ENCODE measurements at regions not wholly inside any gene's neighbourhood (a gene's known extent, or its start where the extent isn't known, plus 50 kb on each side); places are given as distances from the start of the nearest gene placed in this dataset.

- Histone ChIP-seq H3K4me3 (no peak overlapping the region), H3K36me3 (no peaks in the 10 kb centered on the region), H3K9me3 (no peaks in the 10 kb centered on the region), H3K27ac (no peak overlapping the region), H3K4me1 (ENCODE audit: control insufficient read depth in 1 of 2, low read depth in 2 of 2) (no peaks in the 10 kb centered on the region), H3K27me3 (replicated peaks; ENCODE audit: insufficient read depth) (no peaks in the 10 kb centered on the region)
- ATAC-seq (ENCODE audit: insufficient number of reproducible peaks, low FRiP score, low read depth) (no peak), DNase-seq (ENCODE audit: low spot score) (no peak)
- no peak for TF ChIP-seq CTCF (IDR thresholded peaks at IDR 0.05)
These were observed 330.6 kb upstream of the TLE3 start for GRCh38 chr15:70428211-70428822.

- ATAC-seq (ENCODE audit: insufficient number of reproducible peaks, low FRiP score, low read depth) (no peak), DNase-seq (ENCODE audit: low spot score) (no peak)
- Histone ChIP-seq H3K4me3 (no peak overlapping the region), H3K4me1 (ENCODE audit: control insufficient read depth in 1 of 2, low read depth in 2 of 2) (no peaks in the 10 kb centered on the region), H3K27me3 (replicated peaks; ENCODE audit: insufficient read depth) (no peaks in the 10 kb centered on the region), H3K9me3 (no peaks in the 10 kb centered on the region), H3K36me3 (no peaks in the 10 kb centered on the region), H3K27ac (no peak overlapping the region)
- no peak for TF ChIP-seq CTCF (IDR thresholded peaks at IDR 0.05)
These were observed 329.7 kb upstream of the TLE3 start for GRCh38 chr15:70427167-70428120.

GRCh38 chr15:70426096-70426821, 328.5 kb upstream of the TLE3 start:
- DNase-seq (ENCODE audit: low spot score) (no peak), ATAC-seq (ENCODE audit: insufficient number of reproducible peaks, low FRiP score, low read depth) (no peak)
- no peak for TF ChIP-seq CTCF (IDR thresholded peaks at IDR 0.05)
- no peaks in the 10 kb centered on the region for H3K4me1 ChIP-seq (ENCODE audit: control insufficient read depth in 1 of 2, low read depth in 2 of 2)
- no peak overlapping the region for H3K4me3 ChIP-seq
- H3K27ac ChIP-seq = no peak overlapping the region
- H3K9me3 ChIP-seq = no peaks in the 10 kb centered on the region
- H3K27me3 ChIP-seq (replicated peaks; ENCODE audit: insufficient read depth) = no peaks in the 10 kb centered on the region
- no peaks in the 10 kb centered on the region for H3K36me3 ChIP-seq

GRCh38 chr15:70424937-70425411, 327.3 kb upstream of the TLE3 start:
- no peak overlapping the region for H3K27ac ChIP-seq
- no peak overlapping the region for H3K4me3 ChIP-seq
- H3K9me3 ChIP-seq = no peaks in the 10 kb centered on the region
- H3K27me3 ChIP-seq (replicated peaks; ENCODE audit: insufficient read depth) = no peaks in the 10 kb centered on the region
- DNase-seq (ENCODE audit: low spot score) (no peak), ATAC-seq (ENCODE audit: insufficient number of reproducible peaks, low FRiP score, low read depth) (no peak)
- no peak for TF ChIP-seq CTCF (IDR thresholded peaks at IDR 0.05)
- H3K4me1 ChIP-seq (ENCODE audit: control insufficient read depth in 1 of 2, low read depth in 2 of 2) = no peaks in the 10 kb centered on the region
- H3K36me3 ChIP-seq = no peaks in the 10 kb centered on the region

- H3K27me3 ChIP-seq (replicated peaks; ENCODE audit: insufficient read depth) = no peaks in the 10 kb centered on the region
- no peaks in the 10 kb centered on the region for H3K36me3 ChIP-seq
- ATAC-seq (ENCODE audit: insufficient number of reproducible peaks, low FRiP score, low read depth) = no peak
- H3K27ac ChIP-seq = no peak overlapping the region
- TF ChIP-seq CTCF (IDR thresholded peaks at IDR 0.05) = no peak
- H3K4me1 ChIP-seq (ENCODE audit: control insufficient read depth in 1 of 2, low read depth in 2 of 2) = no peaks in the 10 kb centered on the region
- no peak overlapping the region for H3K4me3 ChIP-seq
- no peaks in the 10 kb centered on the region for H3K9me3 ChIP-seq
- DNase-seq (ENCODE audit: low spot score) = no peak
These were observed 325.6 kb upstream of the TLE3 start for GRCh38 chr15:70423267-70423666.
